ENCODE measurements at regions not wholly inside any gene's neighbourhood (a gene's known extent, or its start where the extent isn't known, plus 50 kb on each side); places are given as distances from the start of the nearest gene placed in this dataset.

DNA sequence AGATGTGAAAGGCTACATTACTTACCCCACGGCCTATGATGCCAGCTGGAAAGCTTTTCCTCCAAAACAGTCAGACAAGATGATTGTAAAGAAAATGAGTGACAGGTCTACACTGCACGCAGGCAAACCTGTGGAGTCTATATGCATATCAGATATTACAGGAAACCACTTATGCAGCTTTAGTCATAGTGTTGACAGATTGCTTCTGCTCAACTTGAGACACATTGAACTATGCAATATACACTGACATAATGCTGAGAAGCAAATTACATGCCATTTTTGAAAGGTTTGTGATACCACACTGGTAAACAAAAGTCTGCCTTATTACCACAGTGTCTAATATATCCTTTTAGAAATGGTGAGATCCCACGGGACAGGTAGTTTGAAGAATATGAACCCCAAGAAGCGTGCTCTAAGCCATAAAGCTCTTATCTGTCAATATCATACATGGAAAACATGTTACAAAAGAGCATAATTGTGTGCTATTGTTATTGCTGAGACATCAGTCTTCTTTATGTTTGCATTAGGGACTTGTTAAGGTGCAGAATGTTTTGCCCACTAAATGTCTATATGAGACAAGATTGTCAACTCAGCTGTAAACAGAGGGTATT lies 1835.8 kb upstream of the TENM3 start:
- H3K27me3 ChIP-seq (ENCODE audit: control insufficient read depth, insufficient read depth, low read length): no peaks in the 10 kb centered on the region
- no peaks in the 10 kb centered on the region for H3K4me1 ChIP-seq (ENCODE audit: control insufficient read depth, insufficient read depth, low read length)
- H3K36me3 ChIP-seq (ENCODE audit: control insufficient read depth, insufficient read depth, low read length): no peaks in the 10 kb centered on the region
- no peak overlapping the region for H3K4me3 ChIP-seq (ENCODE audit: low read length)
- no peak overlapping the region for H3K27ac ChIP-seq (ENCODE audit: low read depth, low read length)
- H3K9ac ChIP-seq (ENCODE audit: low read length): no peak overlapping the region

DNA sequence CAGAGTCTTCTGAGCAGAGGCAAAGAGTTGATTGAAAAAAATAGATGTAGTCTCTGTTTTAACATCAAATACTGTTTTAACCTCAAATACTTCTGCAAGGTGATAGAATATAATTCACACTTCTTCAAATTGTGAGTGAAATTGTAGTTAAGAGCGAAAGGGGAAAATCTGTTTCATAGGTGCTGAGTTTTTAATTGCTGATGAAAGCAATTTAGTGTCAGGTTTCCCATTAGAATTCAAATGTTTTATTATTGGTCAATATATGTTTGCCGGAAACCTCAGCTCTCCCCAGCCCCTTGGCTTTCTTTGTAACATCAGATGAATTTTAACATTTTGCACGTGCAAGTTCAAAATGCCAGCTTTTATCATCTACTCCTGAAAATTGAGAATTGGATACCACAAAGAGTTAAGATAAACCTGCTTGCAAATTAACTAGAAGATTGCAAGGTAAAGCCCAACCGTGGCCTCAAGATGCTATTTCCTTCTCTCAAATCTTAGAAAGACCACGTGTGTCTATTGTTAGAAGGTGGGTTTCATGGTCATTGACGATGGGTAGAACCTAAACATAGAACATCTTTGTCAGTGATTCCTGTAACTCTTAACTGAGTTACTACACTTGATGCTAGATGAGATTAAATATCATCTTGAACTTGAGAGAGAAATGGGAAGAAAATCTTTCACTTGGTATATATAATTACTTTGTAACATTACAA lies 1824.2 kb upstream of the TENM3 start:
- Histone ChIP-seq H3K4me3 (ENCODE audit: low read length) (no peak overlapping the region), H3K27ac (ENCODE audit: low read depth, low read length) (no peak overlapping the region), H3K36me3 (ENCODE audit: control insufficient read depth, insufficient read depth, low read length) (no peaks in the 10 kb centered on the region), H3K27me3 (ENCODE audit: control insufficient read depth, insufficient read depth, low read length) (no peaks in the 10 kb centered on the region), H3K4me1 (ENCODE audit: control insufficient read depth, insufficient read depth, low read length) (no peaks in the 10 kb centered on the region), H3K9ac (ENCODE audit: low read length) (no peak overlapping the region)

DNA sequence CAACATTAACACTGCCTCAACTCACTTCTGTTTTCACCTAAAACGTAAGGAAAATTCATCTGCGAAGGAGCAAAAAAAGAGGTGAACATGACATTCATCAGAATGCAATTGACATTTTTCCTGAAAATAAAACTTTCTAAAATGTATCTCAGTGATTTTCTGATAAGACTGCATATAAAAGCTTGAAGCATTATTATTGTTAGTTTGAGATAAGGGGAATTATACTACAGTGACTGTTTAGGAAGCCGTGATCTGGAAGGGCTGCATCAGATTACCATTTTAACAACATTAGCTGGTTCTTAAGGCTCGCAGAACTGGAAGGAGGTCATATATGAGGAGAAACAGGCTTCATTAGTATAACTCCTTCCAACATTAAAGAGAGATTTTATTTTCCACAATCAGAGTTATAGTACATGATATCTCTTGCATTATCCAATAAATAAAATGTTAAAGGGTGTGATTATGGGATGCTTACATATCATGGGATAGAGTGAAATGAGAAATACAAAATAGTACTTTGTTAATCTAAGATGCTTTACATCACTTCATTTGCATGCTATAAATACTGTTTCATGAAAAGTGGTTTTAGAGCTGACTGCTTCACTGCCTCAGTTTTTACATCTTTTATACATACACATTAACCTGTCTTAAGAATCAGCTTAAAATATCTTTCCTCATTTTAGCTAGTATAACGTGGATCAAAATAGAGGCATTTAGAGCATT lies 1820.1 kb upstream of the TENM3 start:
- no peaks in the 10 kb centered on the region for H3K36me3 ChIP-seq (ENCODE audit: control insufficient read depth, insufficient read depth, low read length)
- H3K4me1 ChIP-seq (ENCODE audit: control insufficient read depth, insufficient read depth, low read length): no peaks in the 10 kb centered on the region
- no peak overlapping the region for H3K9ac ChIP-seq (ENCODE audit: low read length)
- no peak overlapping the region for H3K4me3 ChIP-seq (ENCODE audit: low read length)
- H3K27ac ChIP-seq (ENCODE audit: low read depth, low read length): no peak overlapping the region
- no peaks in the 10 kb centered on the region for H3K27me3 ChIP-seq (ENCODE audit: control insufficient read depth, insufficient read depth, low read length)

DNA sequence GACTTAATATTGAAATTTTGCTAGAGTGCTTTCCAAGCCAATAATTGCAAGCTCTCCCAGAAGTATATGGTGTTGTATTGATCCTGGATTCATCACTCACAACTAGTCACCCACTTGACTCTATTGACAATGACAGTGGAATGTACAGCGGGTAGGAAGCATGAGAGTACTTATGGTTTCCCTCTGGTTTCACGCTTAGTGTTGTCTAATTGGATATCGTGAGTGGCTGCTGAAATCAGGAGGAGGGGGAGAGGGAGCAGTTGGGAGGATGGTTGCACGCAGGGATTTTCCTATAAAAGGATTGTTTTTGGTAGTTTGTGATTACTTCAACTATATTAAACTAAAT lies 1819.5 kb upstream of the TENM3 start:
- H3K4me1 ChIP-seq (ENCODE audit: control insufficient read depth, insufficient read depth, low read length): no peaks in the 10 kb centered on the region
- H3K27ac ChIP-seq (ENCODE audit: low read depth, low read length): no peak overlapping the region
- no peaks in the 10 kb centered on the region for H3K27me3 ChIP-seq (ENCODE audit: control insufficient read depth, insufficient read depth, low read length)
- H3K9ac ChIP-seq (ENCODE audit: low read length): no peak overlapping the region
- H3K36me3 ChIP-seq (ENCODE audit: control insufficient read depth, insufficient read depth, low read length): no peaks in the 10 kb centered on the region
- no peak overlapping the region for H3K4me3 ChIP-seq (ENCODE audit: low read length)

DNA sequence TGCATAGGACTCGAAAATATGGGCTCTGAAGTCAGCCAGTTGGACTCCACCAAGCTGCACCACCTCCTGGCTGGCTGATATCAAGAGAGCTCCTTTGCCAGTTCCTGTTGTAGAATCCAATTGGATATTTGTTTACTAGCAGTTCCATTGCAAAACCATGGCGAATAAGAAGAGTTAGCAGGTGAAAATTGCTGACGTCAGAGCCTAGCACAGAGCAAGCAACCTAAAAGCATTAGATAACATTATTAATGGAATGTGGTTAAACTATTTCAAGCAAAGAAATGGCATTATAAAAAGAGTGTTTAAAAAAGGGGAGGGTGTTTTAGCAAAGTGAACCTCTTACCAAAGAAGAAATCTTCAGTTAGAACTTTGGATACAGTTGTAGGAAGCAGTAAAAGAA lies 1816.3 kb upstream of the TENM3 start:
- Histone ChIP-seq H3K36me3 (ENCODE audit: control insufficient read depth, insufficient read depth, low read length) (no peaks in the 10 kb centered on the region), H3K4me1 (ENCODE audit: control insufficient read depth, insufficient read depth, low read length) (no peaks in the 10 kb centered on the region), H3K27ac (ENCODE audit: low read depth, low read length) (no peak overlapping the region), H3K4me3 (ENCODE audit: low read length) (no peak overlapping the region), H3K27me3 (ENCODE audit: control insufficient read depth, insufficient read depth, low read length) (no peaks in the 10 kb centered on the region), H3K9ac (ENCODE audit: low read length) (no peak overlapping the region)

DNA sequence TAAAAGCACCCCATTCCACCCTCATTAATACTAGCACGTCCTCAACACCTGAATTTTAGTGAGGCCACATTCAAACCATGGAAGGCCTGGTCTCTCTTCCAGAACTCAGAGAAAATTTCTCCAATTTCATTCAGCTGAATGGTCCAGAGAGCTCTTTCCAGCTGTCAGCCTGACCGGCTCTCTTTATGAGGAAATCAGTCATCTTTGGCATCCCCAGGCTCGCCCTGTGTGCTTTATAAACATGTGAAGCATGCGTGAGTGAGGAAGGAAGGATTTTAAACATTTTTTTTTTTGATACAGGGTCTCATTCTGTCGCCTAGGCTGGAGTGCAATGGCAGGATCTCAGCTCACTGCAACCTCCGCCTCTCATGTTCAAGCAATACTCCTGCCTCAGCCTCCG lies 1812.9 kb upstream of the TENM3 start:
- Histone ChIP-seq H3K9ac (ENCODE audit: low read length) (no peak overlapping the region), H3K36me3 (ENCODE audit: control insufficient read depth, insufficient read depth, low read length) (no peaks in the 10 kb centered on the region), H3K27me3 (ENCODE audit: control insufficient read depth, insufficient read depth, low read length) (no peaks in the 10 kb centered on the region), H3K4me3 (ENCODE audit: low read length) (no peak overlapping the region), H3K27ac (ENCODE audit: low read depth, low read length) (no peak overlapping the region), H3K4me1 (ENCODE audit: control insufficient read depth, insufficient read depth, low read length) (no peaks in the 10 kb centered on the region)

DNA sequence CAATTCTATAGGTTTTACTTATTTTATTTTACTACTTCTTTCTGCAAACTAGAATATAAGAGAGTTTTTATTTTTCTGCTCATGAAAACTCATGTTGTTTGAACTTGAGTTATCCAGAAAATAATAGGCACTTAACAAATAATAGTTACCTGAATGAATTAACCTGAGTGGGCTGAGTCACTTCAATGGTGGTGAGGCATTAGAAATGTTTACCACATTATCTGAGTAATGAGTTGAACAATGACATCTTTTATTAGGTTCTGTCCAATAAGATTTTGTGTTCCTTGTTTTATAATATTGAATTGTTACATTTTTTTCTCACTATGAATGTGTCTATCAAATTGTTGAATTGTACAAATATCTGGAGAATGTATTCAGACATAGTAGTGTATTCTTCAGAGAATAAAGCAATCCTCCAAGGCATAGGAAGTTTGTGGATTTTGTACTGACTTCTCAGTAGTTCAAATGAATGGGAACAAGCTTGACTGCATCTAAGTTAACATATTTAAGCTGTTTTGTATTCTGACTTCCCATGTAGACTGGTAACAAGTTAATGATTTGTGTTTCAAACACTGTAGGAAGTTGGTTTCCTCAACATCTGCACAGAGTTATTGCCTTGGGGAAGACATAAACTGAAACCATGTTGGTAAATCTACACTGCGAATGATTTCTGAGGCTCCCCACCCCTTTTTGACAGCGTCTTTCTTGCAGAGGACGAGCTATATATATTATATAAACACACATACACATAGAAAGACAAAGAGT lies 1808.9 kb upstream of the TENM3 start:
- no peak overlapping the region for H3K27ac ChIP-seq (ENCODE audit: low read depth, low read length)
- H3K36me3 ChIP-seq (ENCODE audit: control insufficient read depth, insufficient read depth, low read length): no peaks in the 10 kb centered on the region

DNA sequence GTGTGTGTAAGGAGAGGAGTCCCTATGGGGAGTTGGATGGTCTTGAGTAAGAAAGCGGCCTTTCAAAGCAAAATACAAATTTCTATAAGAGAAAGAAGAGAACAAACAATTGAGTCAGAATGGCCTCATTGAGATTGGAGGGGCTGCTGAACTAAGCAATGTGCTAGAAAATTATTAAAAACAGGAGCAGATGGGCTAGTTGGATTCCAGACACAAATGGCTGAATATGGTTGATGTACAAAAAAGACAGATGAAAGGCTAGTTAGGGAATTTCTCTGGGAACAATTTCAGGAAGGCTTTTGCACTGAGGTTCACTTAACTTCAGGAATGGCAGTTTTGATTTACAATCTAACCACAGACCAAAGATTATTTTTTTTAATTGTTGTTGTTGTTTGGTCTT lies 1806.8 kb upstream of the TENM3 start:
- no peaks in the 10 kb centered on the region for H3K4me1 ChIP-seq (ENCODE audit: control insufficient read depth, insufficient read depth, low read length)
- no peak overlapping the region for H3K9ac ChIP-seq (ENCODE audit: low read length)
- no peak overlapping the region for H3K4me3 ChIP-seq (ENCODE audit: low read length)
- no peak overlapping the region for H3K27ac ChIP-seq (ENCODE audit: low read depth, low read length)
- H3K36me3 ChIP-seq (ENCODE audit: control insufficient read depth, insufficient read depth, low read length): no peaks in the 10 kb centered on the region
- H3K27me3 ChIP-seq (ENCODE audit: control insufficient read depth, insufficient read depth, low read length): no peaks in the 10 kb centered on the region

More for the DNA sequence above, 1808.9 kb upstream of the TENM3 start:
- Histone ChIP-seq H3K9ac (ENCODE audit: low read length) (no peak overlapping the region), H3K4me3 (ENCODE audit: low read length) (no peak overlapping the region), H3K27me3 (ENCODE audit: control insufficient read depth, insufficient read depth, low read length) (no peaks in the 10 kb centered on the region), H3K4me1 (ENCODE audit: control insufficient read depth, insufficient read depth, low read length) (no peaks in the 10 kb centered on the region)

DNA sequence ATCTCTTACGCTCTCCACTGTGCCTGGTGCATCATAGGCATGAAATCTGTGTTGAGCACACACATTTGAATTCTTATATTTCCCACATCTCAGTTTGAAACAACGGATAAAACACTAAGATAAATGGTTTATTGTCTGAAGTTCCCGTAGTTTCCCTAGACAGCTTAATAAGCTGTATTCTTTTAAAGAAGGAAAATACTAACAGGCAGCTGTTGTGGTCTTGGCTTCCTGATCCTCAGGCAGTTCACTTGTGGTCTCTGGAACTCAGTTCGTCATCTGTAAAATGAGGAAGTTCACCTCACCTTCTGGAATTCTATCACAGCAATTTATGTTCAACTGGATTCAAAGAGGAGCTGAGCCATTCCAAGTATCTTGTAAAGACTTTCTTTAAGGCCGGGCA lies 1805.6 kb upstream of the TENM3 start:
- H3K9ac ChIP-seq (ENCODE audit: low read length): no peak overlapping the region
- H3K27ac ChIP-seq (ENCODE audit: low read depth, low read length): no peak overlapping the region
- no peaks in the 10 kb centered on the region for H3K4me1 ChIP-seq (ENCODE audit: control insufficient read depth, insufficient read depth, low read length)
- no peak overlapping the region for H3K4me3 ChIP-seq (ENCODE audit: low read length)
- H3K36me3 ChIP-seq (ENCODE audit: control insufficient read depth, insufficient read depth, low read length): no peaks in the 10 kb centered on the region
- no peaks in the 10 kb centered on the region for H3K27me3 ChIP-seq (ENCODE audit: control insufficient read depth, insufficient read depth, low read length)

DNA sequence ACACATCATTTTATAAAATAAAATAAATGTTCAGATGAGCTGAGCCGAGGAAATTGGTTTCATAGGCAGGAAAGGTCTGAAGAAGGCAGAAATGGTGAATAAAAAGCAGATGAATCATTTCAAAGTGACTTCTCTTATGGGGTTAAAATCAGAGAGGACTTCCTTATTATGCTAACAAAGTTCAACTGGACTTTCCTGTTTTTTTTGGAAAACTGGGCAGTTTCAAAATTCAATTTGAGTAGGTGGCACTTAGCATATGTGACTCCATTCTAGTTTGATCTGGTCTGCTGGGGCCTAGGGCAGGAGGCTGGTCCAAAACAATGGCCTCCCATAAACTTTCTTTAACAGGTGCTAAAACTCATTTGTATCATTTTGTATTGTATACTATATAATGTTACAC lies 1794.9 kb upstream of the TENM3 start:
- no peak overlapping the region for H3K4me3 ChIP-seq (ENCODE audit: low read length)
- H3K27me3 ChIP-seq (ENCODE audit: control insufficient read depth, insufficient read depth, low read length): no peaks in the 10 kb centered on the region
- no peaks in the 10 kb centered on the region for H3K36me3 ChIP-seq (ENCODE audit: control insufficient read depth, insufficient read depth, low read length)
- H3K4me1 ChIP-seq (ENCODE audit: control insufficient read depth, insufficient read depth, low read length): no peaks in the 10 kb centered on the region
- H3K9ac ChIP-seq (ENCODE audit: low read length): no peak overlapping the region
- no peak overlapping the region for H3K27ac ChIP-seq (ENCODE audit: low read depth, low read length)

DNA sequence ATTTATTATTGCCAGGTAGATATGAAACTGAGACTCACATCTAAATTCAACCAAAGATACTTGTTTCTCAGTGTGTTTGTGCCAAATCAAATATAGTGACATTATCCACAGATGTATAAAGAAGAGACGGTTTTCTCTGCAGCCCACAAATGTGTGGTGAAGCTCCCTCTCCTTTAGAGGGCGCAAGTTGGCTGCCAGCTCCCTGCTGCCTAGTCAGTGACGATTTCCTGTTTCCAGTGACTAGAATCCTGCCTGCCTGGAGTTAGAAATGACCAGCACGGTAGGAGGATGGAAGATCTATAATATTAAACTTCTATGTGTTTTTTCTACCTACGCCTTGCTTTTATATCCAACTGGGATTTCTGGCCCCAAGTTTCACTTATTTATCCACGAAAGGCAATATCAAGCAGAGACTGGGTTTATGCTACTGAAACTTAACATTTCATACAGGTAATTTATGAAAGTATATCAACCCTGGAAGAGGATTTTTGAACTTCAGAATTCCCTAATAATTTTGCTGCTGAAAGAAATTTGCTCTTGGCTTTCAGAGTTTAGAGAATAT lies 1793.7 kb upstream of the TENM3 start:
- Histone ChIP-seq H3K36me3 (ENCODE audit: control insufficient read depth, insufficient read depth, low read length) (no peaks in the 10 kb centered on the region), H3K4me3 (ENCODE audit: low read length) (no peak overlapping the region), H3K27ac (ENCODE audit: low read depth, low read length) (no peak overlapping the region), H3K4me1 (ENCODE audit: control insufficient read depth, insufficient read depth, low read length) (no peaks in the 10 kb centered on the region), H3K9ac (ENCODE audit: low read length) (no peak overlapping the region), H3K27me3 (ENCODE audit: control insufficient read depth, insufficient read depth, low read length) (no peaks in the 10 kb centered on the region)

DNA sequence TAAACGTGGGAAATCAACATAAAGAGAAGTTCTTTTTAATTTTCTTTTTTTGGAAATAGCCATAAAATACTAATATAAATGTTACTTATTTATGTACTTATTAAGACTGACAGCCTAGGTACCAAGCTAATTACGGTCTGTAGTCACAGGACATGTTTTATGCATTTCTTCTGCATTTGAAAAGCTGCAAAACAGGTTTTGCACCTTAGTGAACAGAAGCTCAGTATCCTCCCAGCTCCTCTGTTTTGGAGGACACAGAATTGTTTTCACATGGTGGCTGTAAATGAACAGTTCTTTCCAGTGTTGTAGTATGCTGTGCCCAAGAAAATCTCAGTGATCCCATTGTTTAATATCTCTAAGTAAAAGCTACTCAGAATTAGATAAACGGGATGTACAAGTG lies 1788.0 kb upstream of the TENM3 start:
- H3K4me3 ChIP-seq (ENCODE audit: low read length): no peak overlapping the region
- no peaks in the 10 kb centered on the region for H3K36me3 ChIP-seq (ENCODE audit: control insufficient read depth, insufficient read depth, low read length)
- no peaks in the 10 kb centered on the region for H3K27me3 ChIP-seq (ENCODE audit: control insufficient read depth, insufficient read depth, low read length)
- H3K4me1 ChIP-seq (ENCODE audit: control insufficient read depth, insufficient read depth, low read length): no peaks in the 10 kb centered on the region
- no peak overlapping the region for H3K9ac ChIP-seq (ENCODE audit: low read length)
- no peak overlapping the region for H3K27ac ChIP-seq (ENCODE audit: low read depth, low read length)
